ENCODE measurements at regions not wholly inside any gene's neighbourhood (a gene's known extent, or its start where the extent isn't known, plus 50 kb on each side); places are given as distances from the start of the nearest gene placed in this dataset.
"Not testable (repeated sequence)": the region's sequence is repeated elsewhere in the genome, so short reads cannot be mapped to it uniquely, and the experiment has no call there.

GRCh38 chr1:102470767-102471166 lies 474.0 kb upstream of the OLFM3 start:
- no peak for TF ChIP-seq CTCF (IDR thresholded peaks at IDR 0.05; ENCODE audit: low read depth, low read length)
- no peak for DNase-seq (ENCODE audit: extremely low read depth, low read depth)

- TF ChIP-seq CTCF (IDR thresholded peaks at IDR 0.05; ENCODE audit: low read depth, low read length) = no peak
- no peak for DNase-seq (ENCODE audit: extremely low read depth, low read depth)
Measured at GRCh38 chr1:102466487-102466886, 469.8 kb upstream of the OLFM3 start.

- no peak for TF ChIP-seq CTCF (IDR thresholded peaks at IDR 0.05; ENCODE audit: low read depth, low read length)
- DNase-seq (ENCODE audit: extremely low read depth, low read depth) = no peak
Measured at GRCh38 chr1:102463328-102463727, 466.6 kb upstream of the OLFM3 start.

GRCh38 chr1:102442317-102442716 lies 445.6 kb upstream of the OLFM3 start:
- not testable (repeated sequence) for DNase-seq (ENCODE audit: extremely low read depth, low read depth)

- no peak for DNase-seq (ENCODE audit: extremely low read depth, low read depth)
- TF ChIP-seq CTCF (IDR thresholded peaks at IDR 0.05; ENCODE audit: low read depth, low read length) = no peak
Measured at GRCh38 chr1:102435483-102435882, 438.8 kb upstream of the OLFM3 start.

- no peak for TF ChIP-seq CTCF (IDR thresholded peaks at IDR 0.05; ENCODE audit: low read depth, low read length)
- no peak for DNase-seq (ENCODE audit: extremely low read depth, low read depth)
Measured at GRCh38 chr1:102434421-102434820, 437.7 kb upstream of the OLFM3 start.

- DNase-seq (ENCODE audit: extremely low read depth, low read depth) = no peak
- no peak for TF ChIP-seq CTCF (IDR thresholded peaks at IDR 0.05; ENCODE audit: low read depth, low read length)
Measured at GRCh38 chr1:102431253-102431652, 434.5 kb upstream of the OLFM3 start.

GRCh38 chr1:102420034-102420433 lies 423.3 kb upstream of the OLFM3 start:
- TF ChIP-seq CTCF (IDR thresholded peaks at IDR 0.05; ENCODE audit: low read depth, low read length) = no peak
- no peak for DNase-seq (ENCODE audit: extremely low read depth, low read depth)
